ENCODE measurements at regions not wholly inside any gene's neighbourhood (a gene's known extent, or its start where the extent isn't known, plus 50 kb on each side); places are given as distances from the start of the nearest gene placed in this dataset.

DNA sequence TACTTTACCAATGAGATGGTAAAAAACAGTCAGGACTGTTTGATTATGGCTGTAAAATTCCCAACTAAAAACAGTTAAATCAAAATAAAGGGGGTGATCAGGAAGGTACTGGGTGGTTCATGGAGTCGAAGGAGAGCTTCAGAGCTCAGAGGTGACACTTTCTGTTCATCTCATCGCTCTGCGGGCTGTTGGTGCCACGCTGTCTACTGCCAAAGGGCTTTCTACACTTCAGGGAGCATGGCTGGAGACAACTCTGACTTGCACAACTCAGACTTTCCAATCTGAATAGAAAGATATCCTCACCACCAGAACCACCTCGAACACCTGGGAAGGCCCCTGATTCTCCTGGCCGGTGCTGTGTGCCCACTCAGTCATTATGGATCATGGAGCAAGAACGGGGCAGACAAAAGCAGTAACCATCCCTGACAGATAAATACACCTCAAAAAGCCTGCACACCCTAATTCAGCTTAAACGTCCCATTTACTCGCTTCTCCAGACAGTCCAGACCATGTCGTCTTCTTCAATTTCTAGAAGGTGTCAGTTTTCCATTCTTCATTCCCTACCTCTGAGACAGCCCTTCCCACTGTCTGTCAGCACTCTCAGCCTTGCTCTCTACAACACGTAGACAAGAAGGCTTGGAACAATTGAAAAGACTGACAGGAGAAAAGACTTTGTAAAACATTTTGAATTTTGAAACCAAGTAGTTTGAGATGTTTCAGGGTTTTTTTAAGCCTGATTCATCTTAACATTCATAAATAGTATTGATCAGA is 348.7 kb upstream of the NFE2L3 start:
- Histone ChIP-seq H3K4me1 (ENCODE audit: control insufficient read depth in 1 of 2, insufficient read depth in 2 of 2, low read length in 2 of 2) (no peaks in the 10 kb centered on the region), H2AFZ (ENCODE audit: low read depth, low read length, poor library complexity, severe bottlenecking) (no peak overlapping the region), H3K4me2 (ENCODE audit: low read length) (no peak overlapping the region), H3K36me3 (ENCODE audit: control insufficient read depth in 1 of 2, insufficient read depth in 2 of 2, low read length in 2 of 2) (no peaks in the 10 kb centered on the region), H3K9ac (ENCODE audit: low read length) (no peak overlapping the region), H3K27me3 (ENCODE audit: insufficient read depth, low read length) (peaks cover 66% of the 10 kb centered on the region), H3K79me2 (ENCODE audit: insufficient read depth, low read length) (no peaks in the 10 kb centered on the region), H3K27ac (ENCODE audit: low read depth, low read length) (no peak overlapping the region), H4K20me1 (ENCODE audit: insufficient read depth) (no peaks in the 10 kb centered on the region), H3K9me2 (ENCODE audit: insufficient read depth) (no peaks in the 10 kb centered on the region), H3K9me3 (ENCODE audit: control insufficient read depth in 1 of 2, insufficient read depth in 1 of 2, low read depth in 1 of 2, low read length in 2 of 2) (no peaks in the 10 kb centered on the region), H3K4me3 (replicated peaks in 1 of 2; ENCODE audit: low read depth in 1 of 2, low read length in 2 of 2) (no peak overlapping the region)
- DNase-seq (ENCODE audit: low read depth, low spot score) (no peak), ATAC-seq (no peak)
- ChIA-PET RAD21 (ENCODE audit: low non-redundant PET in 1 of 2, low total read pairs in 2 of 2, uncharacterized antibody in 2 of 2, unreplicated experiment in 2 of 2) (no interaction called here), POLR2A (no interaction called here), CTCF (no interaction called here)
- BruUV-seq (replicated peaks), result no TSS peak
- TF ChIP-seq JUND (IDR thresholded peaks at IDR 0.05) (no peak), TCF7L2 (IDR thresholded peaks at IDR 0.05; ENCODE audit: borderline replicate concordance, extremely low read depth, insufficient read depth, insufficient read length) (no peak), ZFX (IDR thresholded peaks at IDR 0.05) (no peak), ZNF274 (IDR thresholded peaks at IDR 0.05; ENCODE audit: low read depth, low read length) (no peak), SRF (IDR thresholded peaks at IDR 0.05; ENCODE audit: low read depth) (no peak), SP1 (IDR thresholded peaks at IDR 0.05; ENCODE audit: low read depth) (no peak), CEBPB (IDR thresholded peaks at IDR 0.05; ENCODE audit: low read depth) (no peak)
- intact Hi-C loops (cut with micrococcal nuclease), result no loop called here

DNA sequence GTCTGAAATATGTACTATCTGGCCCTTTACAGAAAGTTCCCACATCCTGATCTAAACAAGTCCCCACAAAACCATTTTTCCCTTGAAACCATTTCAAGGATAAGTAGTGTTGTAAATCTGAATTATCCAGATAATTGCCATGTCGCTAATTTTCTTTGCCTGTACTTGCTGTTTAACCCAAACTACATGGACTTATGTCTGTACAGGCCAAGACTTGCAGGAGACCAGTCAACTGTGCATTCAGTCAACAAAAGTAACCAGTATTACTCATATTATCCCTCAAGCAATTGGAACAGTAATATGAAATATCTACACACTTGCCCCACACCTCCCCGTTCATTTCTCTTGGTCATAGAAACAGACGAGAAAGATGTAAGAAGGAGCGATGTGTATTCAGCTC is 347.8 kb upstream of the NFE2L3 start:
- no TSS peak for BruUV-seq (replicated peaks)
- H2AFZ ChIP-seq (ENCODE audit: low read depth, low read length, poor library complexity, severe bottlenecking), result no peak overlapping the region
- H3K4me2 ChIP-seq (ENCODE audit: low read length), result no peak overlapping the region
- intact Hi-C loops (cut with micrococcal nuclease), result no loop called here
- RAD21 ChIA-PET (ENCODE audit: low non-redundant PET in 1 of 2, low total read pairs in 2 of 2, uncharacterized antibody in 2 of 2, unreplicated experiment in 2 of 2), result no interaction called here
- H4K20me1 ChIP-seq (ENCODE audit: insufficient read depth), result no peaks in the 10 kb centered on the region
- TF ChIP-seq ATF3 (IDR thresholded peaks at IDR 0.05) (no peak), SP1 (IDR thresholded peaks at IDR 0.05; ENCODE audit: low read depth) (no peak), SIN3A (IDR thresholded peaks at IDR 0.05; ENCODE audit: low read depth) (no peak), RAD21 (IDR thresholded peaks at IDR 0.05; ENCODE audit: low read depth) (no peak), SRF (IDR thresholded peaks at IDR 0.05; ENCODE audit: low read depth) (no peak), CBX3 (IDR thresholded peaks at IDR 0.05; ENCODE audit: low read depth) (no peak), POLR2A (IDR thresholded peaks at IDR 0.05; ENCODE audit: borderline replicate concordance, extremely low read depth, insufficient read depth, insufficient read length) (no peak), TCF7L2 (IDR thresholded peaks at IDR 0.05; ENCODE audit: borderline replicate concordance, extremely low read depth, insufficient read depth, insufficient read length) (no peak), FOSL1 (IDR thresholded peaks at IDR 0.05; ENCODE audit: low read depth) (no peak), YY1 (IDR thresholded peaks at IDR 0.05; ENCODE audit: extremely low read depth, insufficient replicate concordance, low read depth, low read length) (no peak), JUND (IDR thresholded peaks at IDR 0.05) (no peak), ZFX (IDR thresholded peaks at IDR 0.05) (no peak), CEBPB (IDR thresholded peaks at IDR 0.05; ENCODE audit: low read depth) (no peak), ELF1 (IDR thresholded peaks at IDR 0.05; ENCODE audit: borderline replicate concordance, low read depth) (no peak)
- TF ChIP-seq, protein P1, sequence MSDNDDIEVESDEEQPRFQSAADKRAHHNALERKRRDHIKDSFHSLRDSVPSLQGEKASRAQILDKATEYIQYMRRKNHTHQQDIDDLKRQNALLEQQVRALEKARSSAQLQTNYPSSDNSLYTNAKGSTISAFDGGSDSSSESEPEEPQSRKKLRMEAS (IDR thresholded peaks at IDR 0.05), result no peak
- TF ChIP-seq, protein P2, sequence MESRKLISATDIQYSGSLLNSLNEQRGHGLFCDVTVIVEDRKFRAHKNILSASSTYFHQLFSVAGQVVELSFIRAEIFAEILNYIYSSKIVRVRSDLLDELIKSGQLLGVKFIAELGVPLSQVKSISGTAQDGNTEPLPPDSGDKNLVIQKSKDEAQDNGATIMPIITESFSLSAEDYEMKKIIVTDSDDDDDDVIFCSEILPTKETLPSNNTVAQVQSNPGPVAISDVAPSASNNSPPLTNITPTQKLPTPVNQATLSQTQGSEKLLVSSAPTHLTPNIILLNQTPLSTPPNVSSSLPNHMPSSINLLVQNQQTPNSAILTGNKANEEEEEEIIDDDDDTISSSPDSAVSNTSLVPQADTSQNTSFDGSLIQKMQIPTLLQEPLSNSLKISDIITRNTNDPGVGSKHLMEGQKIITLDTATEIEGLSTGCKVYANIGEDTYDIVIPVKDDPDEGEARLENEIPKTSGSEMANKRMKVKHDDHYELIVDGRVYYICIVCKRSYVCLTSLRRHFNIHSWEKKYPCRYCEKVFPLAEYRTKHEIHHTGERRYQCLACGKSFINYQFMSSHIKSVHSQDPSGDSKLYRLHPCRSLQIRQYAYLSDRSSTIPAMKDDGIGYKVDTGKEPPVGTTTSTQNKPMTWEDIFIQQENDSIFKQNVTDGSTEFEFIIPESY (IDR thresholded peaks at IDR 0.05; ENCODE audit: extremely low read depth, insufficient replicate concordance, low read length), result no peak
- no peaks in the 10 kb centered on the region for H3K9me3 ChIP-seq (ENCODE audit: control insufficient read depth in 1 of 2, insufficient read depth in 1 of 2, low read depth in 1 of 2, low read length in 2 of 2)
- CTCF ChIA-PET, result no interaction called here
- ATAC-seq (no peak), DNase-seq (ENCODE audit: low read depth, low spot score) (no peak)
- peaks cover 74% of the 10 kb centered on the region for H3K27me3 ChIP-seq (ENCODE audit: insufficient read depth, low read length)
- POLR2A ChIA-PET, result no interaction called here
- no peak overlapping the region for H3K27ac ChIP-seq (ENCODE audit: low read depth, low read length)
- H3K9me2 ChIP-seq (ENCODE audit: insufficient read depth), result no peaks in the 10 kb centered on the region
- no peaks in the 10 kb centered on the region for H3K79me2 ChIP-seq (ENCODE audit: insufficient read depth, low read length)
- no peaks in the 10 kb centered on the region for H3K4me1 ChIP-seq (ENCODE audit: control insufficient read depth in 1 of 2, insufficient read depth in 2 of 2, low read length in 2 of 2)
- H3K9ac ChIP-seq (ENCODE audit: low read length), result no peak overlapping the region
- H3K36me3 ChIP-seq (ENCODE audit: control insufficient read depth in 1 of 2, insufficient read depth in 2 of 2, low read length in 2 of 2), result no peaks in the 10 kb centered on the region
- no peak overlapping the region for H3K4me3 ChIP-seq (replicated peaks in 1 of 2; ENCODE audit: low read depth in 1 of 2, low read length in 2 of 2)

Measured in HCT116 (cell line).